Mesenchymal stem cell (in vitro differentiated cells and primary cell): ENCODE measurements at regions not wholly inside any gene's neighbourhood (a gene's known extent, or its start where the extent isn't known, plus 50 kb on each side); places are given as distances from the start of the nearest gene placed in this dataset.

Experiments
- DNase-seq: peaks from one replicate; pipeline ENCODE4 v3.0.0-alpha.2; 2013
- H2AFZ ChIP-seq: one replicate; pipeline ENCODE4 v1.6.1; 2013; ENCODE audit warnings: low read depth, mild to moderate bottlenecking, control low read depth, inconsistent platforms, low read length, moderate library complexity
- H2AK5ac ChIP-seq: 2 replicates; pipeline ENCODE4 v1.6.1; 2013; ENCODE audit warnings: low read length, moderate library complexity, mild to moderate bottlenecking, inconsistent platforms; ENCODE audit not compliant: severe bottlenecking
- H2BK120ac ChIP-seq: one replicate; pipeline ENCODE4 v1.6.1; 2013; ENCODE audit warnings: low read depth, mild to moderate bottlenecking, inconsistent platforms, low read length, moderate library complexity
- H2BK12ac ChIP-seq, 2 experiments: one replicate each; pipeline ENCODE4 v1.6.1; 2013; ENCODE audit warnings: inconsistent platforms in 2 of 2, low read length in 2 of 2, mild to moderate bottlenecking in 2 of 2, moderate library complexity in 2 of 2, control low read depth in 1 of 2
- H2BK15ac ChIP-seq: one replicate; pipeline ENCODE4 v1.6.1; 2013; ENCODE audit warnings: mild to moderate bottlenecking, low read depth, inconsistent platforms; ENCODE audit not compliant: poor library complexity, severe bottlenecking
- H2BK5ac ChIP-seq: 2 replicates; pipeline ENCODE4 v1.6.1; 2013; ENCODE audit warnings: low read depth, mild to moderate bottlenecking, low read length, control low read depth, inconsistent platforms; ENCODE audit not compliant: poor library complexity, severe bottlenecking
- H3K14ac ChIP-seq, 2 experiments: one replicate each; pipeline ENCODE4 v1.6.1; 2013; ENCODE audit warnings: inconsistent platforms in 2 of 2, low read length in 2 of 2, control low read depth in 1 of 2, mild to moderate bottlenecking in 1 of 2, moderate library complexity in 1 of 2
- H3K18ac ChIP-seq, 2 experiments: one replicate each; pipeline ENCODE4 v1.6.1; 2013; ENCODE audit warnings: inconsistent platforms in 2 of 2, low read length in 2 of 2, control low read depth in 1 of 2, low read depth in 1 of 2, mild to moderate bottlenecking in 1 of 2
- H3K23ac ChIP-seq, 2 experiments: one replicate each; pipeline ENCODE4 v1.6.1; 2013; ENCODE audit warnings: inconsistent platforms in 2 of 2, low read length in 2 of 2, mild to moderate bottlenecking in 2 of 2, moderate library complexity in 2 of 2, control low read depth in 1 of 2
- H3K27ac ChIP-seq: 2 replicates; pipeline ENCODE4 v1.5.1; 2013; ENCODE audit warnings: mild to moderate bottlenecking, moderate library complexity, low read length, control low read depth, inconsistent platforms; ENCODE audit not compliant: poor library complexity, severe bottlenecking
- H3K27me3 ChIP-seq, 2 experiments: 2 replicates each; pipeline versions ENCODE4 v1.6.1 to v1.7.0; 2013; ENCODE audit warnings: low read length in 2 of 2, mild to moderate bottlenecking in 2 of 2, moderate library complexity in 2 of 2, control low read depth in 1 of 2, inconsistent platforms in 1 of 2; ENCODE audit not compliant: control insufficient read depth in 1 of 2, insufficient read depth in 1 of 2
- H3K36me3 ChIP-seq, 2 experiments: 2 replicates each; pipeline versions ENCODE4 v1.6.1 to v1.7.0; 2013; ENCODE audit warnings: low read length in 2 of 2, control low read depth in 1 of 2, inconsistent platforms in 1 of 2, low read depth in 1 of 2, mild to moderate bottlenecking in 1 of 2; ENCODE audit not compliant: insufficient read depth in 2 of 2, control insufficient read depth in 1 of 2
- H3K4ac ChIP-seq, 2 experiments: one replicate each; pipeline ENCODE4 v1.6.1; 2013; ENCODE audit warnings: inconsistent platforms in 2 of 2, low read length in 2 of 2, mild to moderate bottlenecking in 2 of 2, moderate library complexity in 2 of 2, control low read depth in 1 of 2, low read depth in 1 of 2
- H3K4me1 ChIP-seq: 2 replicates; pipeline ENCODE4 v1.6.1; 2013; ENCODE audit warnings: low read depth, low read length, control low read depth; ENCODE audit not compliant: control insufficient read depth, insufficient read depth
- H3K4me2 ChIP-seq: 2 replicates; pipeline ENCODE4 v1.6.1; 2013; ENCODE audit warnings: low read length, mild to moderate bottlenecking, inconsistent platforms; ENCODE audit not compliant: poor library complexity, severe bottlenecking
- H3K4me3 ChIP-seq, 2 experiments: 2 replicates each; pipeline versions ENCODE4 v1.5.1 to v1.7.0; 2013; ENCODE audit warnings: low read length in 2 of 2, mild to moderate bottlenecking in 2 of 2, control low read depth in 1 of 2, low read depth in 1 of 2; ENCODE audit not compliant: insufficient read depth in 1 of 2
- H3K79me1 ChIP-seq: replicated peaks from 2 replicates; pipeline ENCODE4 v1.6.1; 2013; ENCODE audit warnings: mild to moderate bottlenecking, control low read depth, low read length, inconsistent platforms; ENCODE audit not compliant: poor library complexity, severe bottlenecking
- H3K9ac ChIP-seq: 2 replicates; pipeline ENCODE4 v1.7.0; 2013; ENCODE audit warnings: mild to moderate bottlenecking, low read length, moderate library complexity
- H3K9me3 ChIP-seq: 2 replicates; pipeline ENCODE4 v1.7.0; 2013; ENCODE audit warnings: mild to moderate bottlenecking, low read length; ENCODE audit not compliant: control insufficient read depth
- H4K8ac ChIP-seq: one replicate; pipeline ENCODE4 v1.6.1; 2013; ENCODE audit warnings: inconsistent platforms, mild to moderate bottlenecking, low read length, moderate library complexity
- H4K91ac ChIP-seq: one replicate; pipeline ENCODE4 v1.6.1; 2013; ENCODE audit warnings: mild to moderate bottlenecking, low read length, inconsistent platforms
- WGBS: methylation state at CpG from one replicate; pipeline ENCODE4 v1.1.7; 2013; ENCODE audit warnings: mixed read lengths; 5-methylcytosine and 5-hydroxymethylcytosine counted together

- H3K79me1 ChIP-seq = no peaks in the 10 kb centered on the region
- no peak overlapping the region for H2AK5ac ChIP-seq
- no peak overlapping the region for H3K27ac ChIP-seq
- no peak overlapping the region for H3K14ac ChIP-seq
- no peak overlapping the region for H2BK15ac ChIP-seq
- no peak overlapping the region for H4K8ac ChIP-seq
- H3K36me3 ChIP-seq = no peaks in the 10 kb centered on the region
- no peak overlapping the region for H3K9ac ChIP-seq
- H3K18ac ChIP-seq = no peak overlapping the region
- no peak overlapping the region for H3K23ac ChIP-seq
- no peak overlapping the region for H2BK5ac ChIP-seq
- no CpG with 5 or more reads among the region's 1 CpG for WGBS
- H3K4me3 ChIP-seq = no peak overlapping the region
- DNase-seq = peak; percentile 54
- no peak overlapping the region for H2BK12ac ChIP-seq
- H2AFZ ChIP-seq = no peak overlapping the region
- no peak overlapping the region for H4K91ac ChIP-seq
- H3K4me1 ChIP-seq = peaks cover 4% of the 10 kb centered on the region
- H3K4me2 ChIP-seq = no peak overlapping the region
- H2BK120ac ChIP-seq = no peak overlapping the region
- no peaks in the 10 kb centered on the region for H3K27me3 ChIP-seq
- H3K4ac ChIP-seq = no peak overlapping the region
- no peaks in the 10 kb centered on the region for H3K9me3 ChIP-seq
Measured at GRCh38 chr11:29183301-29183700, 833.5 kb downstream of the KCNA4 start.

GRCh38 chr11:29173660-29174062 is 843.2 kb downstream of the KCNA4 start:
- no peak overlapping the region for H3K4me3 ChIP-seq
- H3K27ac ChIP-seq = no peak overlapping the region
- no peaks in the 10 kb centered on the region for H3K36me3 ChIP-seq
- no peaks in the 10 kb centered on the region for H3K79me1 ChIP-seq
- no peak overlapping the region for H2BK15ac ChIP-seq
- H3K9ac ChIP-seq = no peak overlapping the region
- H3K4me1 ChIP-seq = no peaks in the 10 kb centered on the region
- no peaks in the 10 kb centered on the region for H3K27me3 ChIP-seq
- no peak overlapping the region for H2AK5ac ChIP-seq
- H3K23ac ChIP-seq = no peak overlapping the region
- WGBS = 0% methylated on average over 1 of the region's 1 CpG
- peak; percentile 63 for DNase-seq
- H3K9me3 ChIP-seq = no peaks in the 10 kb centered on the region
- no peak overlapping the region for H4K91ac ChIP-seq
- no peak overlapping the region for H3K4ac ChIP-seq
- no peak overlapping the region for H3K4me2 ChIP-seq
- H2AFZ ChIP-seq = no peak overlapping the region
- H3K14ac ChIP-seq = no peak overlapping the region
- H4K8ac ChIP-seq = no peak overlapping the region
- no peak overlapping the region for H2BK120ac ChIP-seq
- no peak overlapping the region for H2BK5ac ChIP-seq
- H2BK12ac ChIP-seq = no peak overlapping the region
- no peak overlapping the region for H3K18ac ChIP-seq

GRCh38 chr11:29171360-29171950 is 845.4 kb downstream of the KCNA4 start:
- no peak overlapping the region for H3K23ac ChIP-seq
- H3K9ac ChIP-seq = no peak overlapping the region
- no peak overlapping the region for H3K4ac ChIP-seq
- no peak overlapping the region for H2BK5ac ChIP-seq
- no peak overlapping the region for H4K8ac ChIP-seq
- no peak overlapping the region for H3K18ac ChIP-seq
- no peaks in the 10 kb centered on the region for H3K9me3 ChIP-seq
- H3K27ac ChIP-seq = no peak overlapping the region
- DNase-seq = no peak
- no peak overlapping the region for H2BK120ac ChIP-seq
- no peak overlapping the region for H2BK15ac ChIP-seq
- H3K14ac ChIP-seq = no peak overlapping the region
- no peak overlapping the region for H3K4me3 ChIP-seq
- no peak overlapping the region for H2AK5ac ChIP-seq
- no peak overlapping the region for H2AFZ ChIP-seq
- no peak overlapping the region for H4K91ac ChIP-seq
- H2BK12ac ChIP-seq = no peak overlapping the region
- H3K36me3 ChIP-seq = no peaks in the 10 kb centered on the region
- no peaks in the 10 kb centered on the region for H3K79me1 ChIP-seq
- no peaks in the 10 kb centered on the region for H3K27me3 ChIP-seq
- H3K4me1 ChIP-seq = no peaks in the 10 kb centered on the region
- WGBS = no CpG with 5 or more reads among the region's 1 CpG
- no peak overlapping the region for H3K4me2 ChIP-seq

- Histone ChIP-seq H4K8ac (no peak overlapping the region), H3K4me3 (no peak overlapping the region), H3K9ac (no peak overlapping the region), H3K79me1 (no peaks in the 10 kb centered on the region), H3K4ac (no peak overlapping the region), H3K27me3 (no peaks in the 10 kb centered on the region), H3K36me3 (no peaks in the 10 kb centered on the region), H2BK5ac (no peak overlapping the region), H4K91ac (no peak overlapping the region), H2AFZ (no peak overlapping the region), H3K27ac (no peak overlapping the region), H2AK5ac (no peak overlapping the region), H3K4me1 (no peaks in the 10 kb centered on the region), H2BK15ac (no peak overlapping the region), H3K23ac (no peak overlapping the region), H3K18ac (no peak overlapping the region), H3K14ac (no peak overlapping the region), H3K9me3 (no peaks in the 10 kb centered on the region), H2BK120ac (no peak overlapping the region), H3K4me2 (no peak overlapping the region), H2BK12ac (no peak overlapping the region)
- DNase-seq = no peak
- no CpG with 5 or more reads among the region's 1 CpG for WGBS
Measured at GRCh38 chr11:29166306-29166705, 850.5 kb downstream of the KCNA4 start.
